Pancreas (tissue), 10 donors: ENCODE measurements at regions not wholly inside any gene's neighbourhood (a gene's known extent, or its start where the extent isn't known, plus 50 kb on each side); places are given as distances from the start of the nearest gene placed in this dataset.

Source experiments
- ATAC-seq, 4 donors: fragments of 200-7000 bp; cut with Tn5 transposase; one replicate each; pipeline versions ENCODE4 v1.8.0 to v1.9.1; 2020; ENCODE audit warnings: mild to moderate bottlenecking in 4 of 4, moderate library complexity in 4 of 4
- DNase-seq, 6 donors: peaks; one replicate each; pipeline ENCODE4 v3.0.0-alpha.2; 2020
- FAIRE-seq: peaks from 2 replicates; lab custom pipeline; 2012; peaks lifted over from hg19 to GRCh38; lab: Jason Lieb, UNC
- H3K27ac ChIP-seq, 4 donors: fragments of 200-600 bp; sonication (generic); 1 replicate in 3 of 4; 2 replicates in 1 of 4; pipeline versions ENCODE4 v1.5.0 to v1.8.0; 2020
- H3K27me3 ChIP-seq, 4 donors: fragments of 200-600 bp; one replicate each; pipeline ENCODE4 v1.8.0; 2021
- H3K36me3 ChIP-seq, 3 donors: fragments of 200-600 bp; sonication (generic) in 1 of 3; one replicate each; pipeline versions ENCODE4 v1.5.0 to v1.8.0; 2020 to 2021
- H3K4me1 ChIP-seq, 3 donors: fragments of 200-600 bp; one replicate each; pipeline ENCODE4 v1.8.0; 2021
- H3K4me3 ChIP-seq, 4 donors: fragments of 200-600 bp; sonication (generic) in 2 of 4; one replicate each; pipeline versions ENCODE4 v1.5.0 to v1.8.0; 2020 to 2021
- H3K9me3 ChIP-seq, 4 donors: fragments of 200-600 bp; one replicate each; pipeline ENCODE4 v1.8.0; 2021
- WGBS, 2 donors: extraction: QIAGEN DNeasy Blood & Tissue Kit; methylation state at CpG; one replicate each; pipeline ENCODE4 v1.1.7; 2013; 5-methylcytosine and 5-hydroxymethylcytosine counted together
- intact Hi-C, 3 donors: fragments of 100-400 bp; cut with DNase I; formaldehyde crosslinking; loops; one replicate each; pipeline versions ENCODE4 v1.11.1 to v1.14.2; 2022
- TF ChIP-seq, protein P1 (sequence below), 4 donors: fragments of 200-600 bp; sonication (generic) in 3 of 4; IDR thresholded peaks; one replicate each; pipeline versions ENCODE4 v1.5.0 to v1.8.0; 2021; ENCODE audit warnings: antibody characterized with exemption in 4 of 4
- donor health status: healthy with polysubstance abuse.
- donor health status: DM: no; HTN: no; CAD: no; lungs with moderate emphysema.
- donor health status: DM: no; HTN: no; CAD: no.
- donor health status: control.
- donor health status: control.
- donor health status: Bipolar disorder and iron deficiency.
- donor health status: DM: yes; HTN: yes; CAD: no.
- donor health status: DM: no; HTN: no; CAD: no.
- donor health status: DM: no; HTN: no; CAD: no.
- donor health status: DM: yes; HTN: yes; CAD: no.

GRCh38 chr1:190880352-190880751 is 402.7 kb upstream of the BRINP3 start:
- DNase-seq (no peak), FAIRE-seq (no peak), ATAC-seq (no peak)
- TF ChIP-seq, protein P1, sequence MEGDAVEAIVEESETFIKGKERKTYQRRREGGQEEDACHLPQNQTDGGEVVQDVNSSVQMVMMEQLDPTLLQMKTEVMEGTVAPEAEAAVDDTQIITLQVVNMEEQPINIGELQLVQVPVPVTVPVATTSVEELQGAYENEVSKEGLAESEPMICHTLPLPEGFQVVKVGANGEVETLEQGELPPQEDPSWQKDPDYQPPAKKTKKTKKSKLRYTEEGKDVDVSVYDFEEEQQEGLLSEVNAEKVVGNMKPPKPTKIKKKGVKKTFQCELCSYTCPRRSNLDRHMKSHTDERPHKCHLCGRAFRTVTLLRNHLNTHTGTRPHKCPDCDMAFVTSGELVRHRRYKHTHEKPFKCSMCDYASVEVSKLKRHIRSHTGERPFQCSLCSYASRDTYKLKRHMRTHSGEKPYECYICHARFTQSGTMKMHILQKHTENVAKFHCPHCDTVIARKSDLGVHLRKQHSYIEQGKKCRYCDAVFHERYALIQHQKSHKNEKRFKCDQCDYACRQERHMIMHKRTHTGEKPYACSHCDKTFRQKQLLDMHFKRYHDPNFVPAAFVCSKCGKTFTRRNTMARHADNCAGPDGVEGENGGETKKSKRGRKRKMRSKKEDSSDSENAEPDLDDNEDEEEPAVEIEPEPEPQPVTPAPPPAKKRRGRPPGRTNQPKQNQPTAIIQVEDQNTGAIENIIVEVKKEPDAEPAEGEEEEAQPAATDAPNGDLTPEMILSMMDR (IDR thresholded peaks at IDR 0.05) = no peak
- no peaks in the 10 kb centered on the region for H3K4me1 ChIP-seq
- no peak overlapping the region for H3K4me3 ChIP-seq
- H3K9me3 ChIP-seq = no peaks in the 10 kb centered on the region
- H3K27me3 ChIP-seq = no peaks in the 10 kb centered on the region
- H3K27ac ChIP-seq = no peak overlapping the region
- H3K36me3 ChIP-seq = no peaks in the 10 kb centered on the region
- 48 to 63% methylated on average over 3 of the region's 3 CpGs for WGBS, 2 donors
- intact Hi-C loops = no loop called here

DNA sequence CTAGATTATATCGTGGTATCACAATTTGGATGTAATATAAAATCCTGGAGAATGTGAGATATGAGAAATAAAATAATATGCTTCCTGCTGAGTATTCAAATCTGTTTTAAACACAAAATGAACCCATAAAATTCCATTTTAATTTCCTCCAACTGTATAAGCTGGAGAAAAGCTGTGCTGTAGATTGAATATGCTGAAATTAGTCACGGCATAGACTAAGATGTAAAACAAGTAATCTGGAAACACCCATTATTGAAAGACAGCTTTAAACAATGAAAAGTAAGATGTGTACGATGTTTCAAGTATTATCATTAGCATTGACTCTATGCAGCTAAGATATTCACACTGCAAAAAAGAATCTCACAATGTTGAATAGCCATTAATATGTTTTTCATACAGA is 403.4 kb upstream of the BRINP3 start:
- DNase-seq (no peak), FAIRE-seq (no peak), ATAC-seq (no peak)
- Histone ChIP-seq H3K4me3 (no peak overlapping the region), H3K27ac (no peak overlapping the region), H3K36me3 (no peaks in the 10 kb centered on the region), H3K27me3 (no peaks in the 10 kb centered on the region), H3K4me1 (no peaks in the 10 kb centered on the region), H3K9me3 (no peaks in the 10 kb centered on the region)
- WGBS, 2 donors = 57 to 76% methylated on average over 3 of the region's 3 CpGs
- intact Hi-C loops = no loop called here
- TF ChIP-seq, protein P1 (IDR thresholded peaks at IDR 0.05) = no peak

GRCh38 chr1:190897233-190897632 is 419.6 kb upstream of the BRINP3 start:
- ATAC-seq (no peak), FAIRE-seq (no peak)
- H3K27ac ChIP-seq = no peak overlapping the region

GRCh38 chr1:190904091-190904695 is 426.5 kb upstream of the BRINP3 start:
- Histone ChIP-seq H3K9me3 (no peaks in the 10 kb centered on the region), H3K27me3 (no peaks in the 10 kb centered on the region), H3K36me3 (no peaks in the 10 kb centered on the region), H3K4me1 (no peaks in the 10 kb centered on the region), H3K4me3 (no peak overlapping the region), H3K27ac (no peak overlapping the region)
- FAIRE-seq (no peak), ATAC-seq (no peak), DNase-seq (no peak)
- intact Hi-C loops = no loop called here
- WGBS, 2 donors = 70 to 91% methylated on average over 2 of the region's 2 CpGs
- TF ChIP-seq, protein P1 (IDR thresholded peaks at IDR 0.05) = no peak

More at GRCh38 chr1:190897233-190897632, 419.6 kb upstream of the BRINP3 start:
- intact Hi-C loops = no loop called here
- no peak for DNase-seq
- no peaks in the 10 kb centered on the region for H3K27me3 ChIP-seq
- TF ChIP-seq, protein P1 (IDR thresholded peaks at IDR 0.05) = no peak
- no peaks in the 10 kb centered on the region for H3K36me3 ChIP-seq
- 67 to 69% methylated on average over 2 of the region's 2 CpGs for WGBS, 2 donors
- H3K4me3 ChIP-seq = no peak overlapping the region
- H3K4me1 ChIP-seq = no peaks in the 10 kb centered on the region
- H3K9me3 ChIP-seq = no peaks in the 10 kb centered on the region

GRCh38 chr1:190906206-190906725 is 428.6 kb upstream of the BRINP3 start:
- DNase-seq = no peak

More at GRCh38 chr1:190906206-190906725, 428.6 kb upstream of the BRINP3 start:
- Histone ChIP-seq H3K27me3 (no peaks in the 10 kb centered on the region), H3K4me3 (no peak overlapping the region), H3K36me3 (no peaks in the 10 kb centered on the region), H3K27ac (no peak overlapping the region), H3K4me1 (no peaks in the 10 kb centered on the region), H3K9me3 (no peaks in the 10 kb centered on the region)
- WGBS, 2 donors = 84 to 87% methylated on average over 1 of the region's 1 CpG
- TF ChIP-seq, protein P1 (IDR thresholded peaks at IDR 0.05) = no peak
- intact Hi-C loops = no loop called here
- no peak for FAIRE-seq
- no peak for ATAC-seq
